ENCODE measurements at regions not wholly inside any gene's neighbourhood (a gene's known extent, or its start where the extent isn't known, plus 50 kb on each side); places are given as distances from the start of the nearest gene placed in this dataset.

GRCh38 chr13:106683179-106683578, 115.2 kb upstream of the ARGLU1 start:
- no peak for TF ChIP-seq CTCF (conservative IDR thresholded peaks at IDR 0.05; ENCODE audit: low read length)
- no peak for TF ChIP-seq EZH2phosphoT487 (IDR thresholded peaks at IDR 0.05; ENCODE audit: borderline replicate concordance)
